OCI-LY3 (cell line): ENCODE measurements at regions not wholly inside any gene's neighbourhood (a gene's known extent, or its start where the extent isn't known, plus 50 kb on each side); places are given as distances from the start of the nearest gene placed in this dataset.

Experiments used
- CTCF ChIP-seq: fragments of 200-600, 300-600 bp; sonication (generic); IDR thresholded peaks from 2 replicates; pipeline ENCODE4 v1.5.1; 2014; ENCODE audit warnings: antibody characterized with exemption, low read length, low read depth
- EZH2phosphoT487 ChIP-seq: fragments of 200-600 bp; shearing (Covaris generic); IDR thresholded peaks from 2 replicates; pipeline ENCODE4 v1.6.1; 2018; ENCODE audit warnings: antibody characterized with exemption, mixed run types, low read depth

GRCh38 chr1:97006044-97006661, 284.6 kb downstream of the PTBP2 start:
- TF ChIP-seq CTCF (no peak), EZH2phosphoT487 (no peak)
